BLaER1 treated with 17β-estradiol and CSF1 and Interleukin-3, amounts not matched to agents 10 nM and 100 nM (cell line): ENCODE measurements at regions not wholly inside any gene's neighbourhood (a gene's known extent, or its start where the extent isn't known, plus 50 kb on each side); places are given as distances from the start of the nearest gene placed in this dataset.

Experiments used
- H3K27ac ChIP-seq, 11 experiments: shearing (Covaris generic); formaldehyde crosslinking; 2 replicates each; pipeline ENCODE4 v1.8.1; 2022
- H3K27me3 ChIP-seq, 11 experiments: shearing (Covaris generic); formaldehyde crosslinking; 2 replicates each; pipeline ENCODE4 v1.8.1; 2022
- H3K36me3 ChIP-seq, 11 experiments: shearing (Covaris generic); formaldehyde crosslinking; 2 replicates each; pipeline ENCODE4 v1.8.1; 2022
- H3K4me1 ChIP-seq, 10 experiments: shearing (Covaris generic); formaldehyde crosslinking; 2 replicates each; pipeline ENCODE4 v1.8.1; 2022
- H3K4me2 ChIP-seq, 11 experiments: shearing (Covaris generic); formaldehyde crosslinking; 2 replicates each; pipeline ENCODE4 v1.8.1; 2022
- H3K4me3 ChIP-seq, 10 experiments: shearing (Covaris generic); formaldehyde crosslinking; 2 replicates each; pipeline ENCODE4 v1.8.1; 2022
- H3K9ac ChIP-seq, 11 experiments: shearing (Covaris generic); formaldehyde crosslinking; 2 replicates each; pipeline ENCODE4 v1.8.1; 2022
- H3K9me3 ChIP-seq, 11 experiments: shearing (Covaris generic); formaldehyde crosslinking; replicated peaks in 1 of 11; 2 replicates each; pipeline ENCODE4 v1.8.1; 2022
- H4K20me1 ChIP-seq, 11 experiments: shearing (Covaris generic); formaldehyde crosslinking; 2 replicates each; pipeline ENCODE4 v1.8.1; 2022
- Cebpa-rat ChIP-seq, 11 experiments: shearing (Covaris generic); IDR thresholded peaks; 2 replicates each; pipeline ENCODE4 v1.8.1; 2022

GRCh38 chr6:126112171-126112632 is 125.9 kb downstream of the TRMT11 start:
- Histone ChIP-seq H3K4me2 (no peak overlapping the region), H3K27me3 (no peaks in the 10 kb centered on the region), H4K20me1 (no peaks in the 10 kb centered on the region), H3K4me1 (peaks cover 0 to 12% (median 3%) of the 10 kb centered on the region in 10 experiments; a peak in 7 of 20 replicates), H3K27ac (no peak overlapping the region), H3K9ac (no peak overlapping the region), H3K9me3 (no peaks in the 10 kb centered on the region), H3K36me3 (no peaks in the 10 kb centered on the region), H3K4me3 (no peak overlapping the region)
- TF ChIP-seq Cebpa-rat (IDR thresholded peaks at IDR 0.05) = no peak

- no peak overlapping the region for H3K9ac ChIP-seq
Measured at GRCh38 chr6:126113261-126113660, 126.9 kb downstream of the TRMT11 start.

GRCh38 chr6:126117251-126117650 is 130.9 kb downstream of the TRMT11 start:
- H3K9ac ChIP-seq = no peak overlapping the region
- H3K4me2 ChIP-seq = no peak overlapping the region
- no peak overlapping the region for H3K27ac ChIP-seq
- TF ChIP-seq Cebpa-rat (IDR thresholded peaks at IDR 0.05) = no peak
- no peaks in the 10 kb centered on the region for H4K20me1 ChIP-seq
- H3K36me3 ChIP-seq = no peaks in the 10 kb centered on the region
- no peak overlapping the region for H3K4me3 ChIP-seq
- no peaks in the 10 kb centered on the region for H3K4me1 ChIP-seq
- H3K27me3 ChIP-seq = no peaks in the 10 kb centered on the region
- H3K9me3 ChIP-seq = no peaks in the 10 kb centered on the region

More at GRCh38 chr6:126113261-126113660, 126.9 kb downstream of the TRMT11 start:
- no peak for TF ChIP-seq Cebpa-rat (IDR thresholded peaks at IDR 0.05)
- Histone ChIP-seq H3K4me2 (no peak overlapping the region), H3K27ac (no peak overlapping the region), H3K27me3 (no peaks in the 10 kb centered on the region), H3K4me1 (peaks cover 0 to 1% (median 0%) of the 10 kb centered on the region in 10 experiments; a peak in 2 of 20 replicates), H3K36me3 (no peaks in the 10 kb centered on the region), H3K4me3 (no peak overlapping the region), H4K20me1 (no peaks in the 10 kb centered on the region), H3K9me3 (no peaks in the 10 kb centered on the region)

GRCh38 chr6:126118058-126118755 is 131.9 kb downstream of the TRMT11 start:
- Histone ChIP-seq H3K27me3 (no peaks in the 10 kb centered on the region), H4K20me1 (no peaks in the 10 kb centered on the region), H3K9ac (no peak overlapping the region), H3K36me3 (no peaks in the 10 kb centered on the region), H3K9me3 (no peaks in the 10 kb centered on the region), H3K4me2 (no peak overlapping the region), H3K27ac (no peak overlapping the region), H3K4me1 (no peaks in the 10 kb centered on the region), H3K4me3 (no peak overlapping the region)
- no peak for TF ChIP-seq Cebpa-rat (IDR thresholded peaks at IDR 0.05)

GRCh38 chr6:126118936-126119335 is 132.6 kb downstream of the TRMT11 start:
- H4K20me1 ChIP-seq = no peaks in the 10 kb centered on the region
- H3K27me3 ChIP-seq = no peaks in the 10 kb centered on the region
- no peaks in the 10 kb centered on the region for H3K4me1 ChIP-seq
- H3K9me3 ChIP-seq = no peaks in the 10 kb centered on the region
- no peak overlapping the region for H3K4me2 ChIP-seq
- H3K27ac ChIP-seq = no peak overlapping the region
- H3K9ac ChIP-seq = no peak overlapping the region
- no peak overlapping the region for H3K4me3 ChIP-seq
- TF ChIP-seq Cebpa-rat (IDR thresholded peaks at IDR 0.05) = no peak
- H3K36me3 ChIP-seq = no peaks in the 10 kb centered on the region

- H3K4me2 ChIP-seq = no peak overlapping the region
- H3K9me3 ChIP-seq = no peaks in the 10 kb centered on the region
- no peak for TF ChIP-seq Cebpa-rat (IDR thresholded peaks at IDR 0.05)
- H3K9ac ChIP-seq = no peak overlapping the region
- no peak overlapping the region for H3K4me3 ChIP-seq
- no peaks in the 10 kb centered on the region for H3K27me3 ChIP-seq
- H4K20me1 ChIP-seq = no peaks in the 10 kb centered on the region
- no peak overlapping the region for H3K27ac ChIP-seq
- H3K36me3 ChIP-seq = no peaks in the 10 kb centered on the region
- no peaks in the 10 kb centered on the region for H3K4me1 ChIP-seq
Measured at GRCh38 chr6:126123226-126123625, 136.9 kb downstream of the TRMT11 start.

GRCh38 chr6:126127659-126128058 is 141.3 kb downstream of the TRMT11 start:
- H3K27ac ChIP-seq = no peak overlapping the region

GRCh38 chr6:126131246-126131645 is 144.9 kb downstream of the TRMT11 start:
- H4K20me1 ChIP-seq = no peaks in the 10 kb centered on the region
- no peaks in the 10 kb centered on the region for H3K27me3 ChIP-seq
- no peak overlapping the region for H3K9ac ChIP-seq
- H3K36me3 ChIP-seq = no peaks in the 10 kb centered on the region
- H3K27ac ChIP-seq = no peak overlapping the region
- no peak for TF ChIP-seq Cebpa-rat (IDR thresholded peaks at IDR 0.05)
- peaks cover 0 to 4% (median 0%) of the 10 kb centered on the region in 11 experiments; a peak in 2 of 22 replicates for H3K9me3 ChIP-seq
- H3K4me3 ChIP-seq = no peak overlapping the region
- H3K4me1 ChIP-seq = no peaks in the 10 kb centered on the region
- H3K4me2 ChIP-seq = no peak overlapping the region

More at GRCh38 chr6:126127659-126128058, 141.3 kb downstream of the TRMT11 start:
- H3K4me3 ChIP-seq = no peak overlapping the region
- H4K20me1 ChIP-seq = no peaks in the 10 kb centered on the region
- H3K4me1 ChIP-seq = no peaks in the 10 kb centered on the region
- TF ChIP-seq Cebpa-rat (IDR thresholded peaks at IDR 0.05) = no peak
- no peak overlapping the region for H3K9ac ChIP-seq
- no peak overlapping the region for H3K4me2 ChIP-seq
- H3K36me3 ChIP-seq = no peaks in the 10 kb centered on the region
- H3K9me3 ChIP-seq = no peaks in the 10 kb centered on the region
- no peaks in the 10 kb centered on the region for H3K27me3 ChIP-seq

- H3K9me3 ChIP-seq = peaks cover 0 to 4% (median 0%) of the 10 kb centered on the region in 11 experiments; a peak in 2 of 22 replicates
- no peaks in the 10 kb centered on the region for H4K20me1 ChIP-seq
- H3K4me1 ChIP-seq = no peaks in the 10 kb centered on the region
- H3K27me3 ChIP-seq = no peaks in the 10 kb centered on the region
- no peak overlapping the region for H3K4me2 ChIP-seq
- no peaks in the 10 kb centered on the region for H3K36me3 ChIP-seq
- no peak for TF ChIP-seq Cebpa-rat (IDR thresholded peaks at IDR 0.05)
- no peak overlapping the region for H3K9ac ChIP-seq
- no peak overlapping the region for H3K4me3 ChIP-seq
- H3K27ac ChIP-seq = no peak overlapping the region
Measured at GRCh38 chr6:126133984-126134383, 147.6 kb downstream of the TRMT11 start.

- H3K36me3 ChIP-seq = no peaks in the 10 kb centered on the region
Measured at GRCh38 chr6:126134491-126134890, 148.2 kb downstream of the TRMT11 start.

More at GRCh38 chr6:126134491-126134890, 148.2 kb downstream of the TRMT11 start:
- Histone ChIP-seq H3K4me3 (no peak overlapping the region), H3K4me2 (no peak overlapping the region), H3K9me3 (peaks cover 0 to 4% (median 0%) of the 10 kb centered on the region in 11 experiments; a peak in 2 of 22 replicates), H4K20me1 (no peaks in the 10 kb centered on the region), H3K9ac (no peak overlapping the region), H3K4me1 (no peaks in the 10 kb centered on the region), H3K27ac (no peak overlapping the region), H3K27me3 (no peaks in the 10 kb centered on the region)
- TF ChIP-seq Cebpa-rat (IDR thresholded peaks at IDR 0.05) = no peak
